Colonic mucosa (tissue), 4 donors: ENCODE measurements at regions not wholly inside any gene's neighbourhood (a gene's known extent, or its start where the extent isn't known, plus 50 kb on each side); places are given as distances from the start of the nearest gene placed in this dataset.

Experiments used
- DNase-seq: peaks from one replicate; pipeline ENCODE4 v3.0.0-alpha.2; 2020
- H3K27ac ChIP-seq: fragments of 200-600 bp; one replicate; pipeline ENCODE4 v1.8.0; 2021
- H3K27me3 ChIP-seq: fragments of 200-600 bp; one replicate; pipeline ENCODE4 v1.8.0; 2021
- H3K36me3 ChIP-seq: fragments of 200-600 bp; one replicate; pipeline ENCODE4 v1.8.0; 2021
- H3K4me1 ChIP-seq: fragments of 200-600 bp; one replicate; pipeline ENCODE4 v1.8.0; 2021; ENCODE audit warnings: mild to moderate bottlenecking
- H3K4me3 ChIP-seq: fragments of 200-600 bp; one replicate; pipeline ENCODE4 v1.8.0; 2021
- H3K9ac ChIP-seq, 2 donors: one replicate each; pipeline ENCODE4 v1.7.0; 2013; ENCODE audit warnings: control low read depth in 2 of 2, low read depth in 2 of 2, low read length in 2 of 2
- H3K9me3 ChIP-seq: fragments of 200-600 bp; one replicate; pipeline ENCODE4 v1.8.0; 2021
- intact Hi-C: fragments of 100-400 bp; cut with DNase I; formaldehyde crosslinking; loops from one replicate; pipeline ENCODE4 v1.14.1; 2022
- TF ChIP-seq, protein P1 (sequence below): fragments of 200-600 bp; IDR thresholded peaks from one replicate; pipeline ENCODE4 v1.8.0; 2022; ENCODE audit warnings: antibody characterized with exemption, mild to moderate bottlenecking
- donor health status: healthy.
- donor health status: DM: no; HTN: no; CAD: no.
- donor health status: DM: no; HTN: no; CAD: no.

DNA sequence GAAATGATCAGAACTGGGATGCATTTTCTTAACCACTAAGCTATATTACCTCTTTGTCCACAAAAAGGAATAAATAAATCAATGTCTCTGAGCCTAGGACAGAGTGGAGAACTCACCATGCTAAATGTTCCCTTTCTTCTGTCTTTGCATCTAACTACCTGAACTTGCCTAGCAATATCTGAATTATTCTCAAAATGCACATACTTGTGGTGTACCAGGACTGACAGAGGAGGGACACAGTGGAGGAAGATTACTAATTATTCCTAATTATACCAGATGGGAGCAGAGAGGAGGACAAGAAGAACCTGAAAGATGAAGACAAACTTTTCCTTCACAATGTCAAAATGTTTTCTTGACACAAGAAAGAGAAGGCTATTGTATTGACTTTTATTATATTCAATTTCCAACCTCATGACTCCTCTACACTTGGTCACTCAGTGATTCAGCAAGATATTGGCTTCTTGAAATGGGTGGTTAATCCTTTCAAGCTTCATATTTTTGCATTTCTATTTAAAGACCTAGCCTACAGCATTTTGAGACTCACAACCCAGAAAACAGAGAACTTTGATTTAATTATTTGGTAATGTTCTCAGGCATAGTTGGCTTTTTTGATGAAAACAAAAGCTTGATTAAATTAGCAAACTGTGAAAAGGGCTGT is 117.2 kb upstream of the LRFN5 start:
- no peak overlapping the region for H3K9ac ChIP-seq
- H3K27ac ChIP-seq, result no peak overlapping the region
- no peaks in the 10 kb centered on the region for H3K4me1 ChIP-seq
- H3K36me3 ChIP-seq, result no peaks in the 10 kb centered on the region
- intact Hi-C loops, result no loop called here
- no peaks in the 10 kb centered on the region for H3K9me3 ChIP-seq
- no peak for DNase-seq
- TF ChIP-seq, protein P1, sequence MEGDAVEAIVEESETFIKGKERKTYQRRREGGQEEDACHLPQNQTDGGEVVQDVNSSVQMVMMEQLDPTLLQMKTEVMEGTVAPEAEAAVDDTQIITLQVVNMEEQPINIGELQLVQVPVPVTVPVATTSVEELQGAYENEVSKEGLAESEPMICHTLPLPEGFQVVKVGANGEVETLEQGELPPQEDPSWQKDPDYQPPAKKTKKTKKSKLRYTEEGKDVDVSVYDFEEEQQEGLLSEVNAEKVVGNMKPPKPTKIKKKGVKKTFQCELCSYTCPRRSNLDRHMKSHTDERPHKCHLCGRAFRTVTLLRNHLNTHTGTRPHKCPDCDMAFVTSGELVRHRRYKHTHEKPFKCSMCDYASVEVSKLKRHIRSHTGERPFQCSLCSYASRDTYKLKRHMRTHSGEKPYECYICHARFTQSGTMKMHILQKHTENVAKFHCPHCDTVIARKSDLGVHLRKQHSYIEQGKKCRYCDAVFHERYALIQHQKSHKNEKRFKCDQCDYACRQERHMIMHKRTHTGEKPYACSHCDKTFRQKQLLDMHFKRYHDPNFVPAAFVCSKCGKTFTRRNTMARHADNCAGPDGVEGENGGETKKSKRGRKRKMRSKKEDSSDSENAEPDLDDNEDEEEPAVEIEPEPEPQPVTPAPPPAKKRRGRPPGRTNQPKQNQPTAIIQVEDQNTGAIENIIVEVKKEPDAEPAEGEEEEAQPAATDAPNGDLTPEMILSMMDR, result no peak
- H3K4me3 ChIP-seq, result no peak overlapping the region
- H3K27me3 ChIP-seq, result no peaks in the 10 kb centered on the region

- intact Hi-C loops, result no loop called here
- H3K4me1 ChIP-seq, result no peaks in the 10 kb centered on the region
Observed at GRCh38 chr14:41488401-41488800, 118.3 kb upstream of the LRFN5 start.

GRCh38 chr14:41482861-41483260 is 123.8 kb upstream of the LRFN5 start:
- Histone ChIP-seq H3K4me1 (no peaks in the 10 kb centered on the region), H3K9me3 (no peaks in the 10 kb centered on the region), H3K36me3 (no peaks in the 10 kb centered on the region), H3K4me3 (no peak overlapping the region), H3K27me3 (no peaks in the 10 kb centered on the region), H3K27ac (no peak overlapping the region), H3K9ac (no peak overlapping the region)
- intact Hi-C loops, result no loop called here
- no peak for DNase-seq
- TF ChIP-seq, protein P1, result no peak

More at GRCh38 chr14:41488401-41488800, 118.3 kb upstream of the LRFN5 start:
- no peak for DNase-seq
- TF ChIP-seq, protein P1, result no peak
- Histone ChIP-seq H3K27me3 (no peaks in the 10 kb centered on the region), H3K27ac (no peak overlapping the region), H3K4me3 (no peak overlapping the region), H3K36me3 (no peaks in the 10 kb centered on the region), H3K9me3 (no peaks in the 10 kb centered on the region), H3K9ac (no peak overlapping the region)

DNA sequence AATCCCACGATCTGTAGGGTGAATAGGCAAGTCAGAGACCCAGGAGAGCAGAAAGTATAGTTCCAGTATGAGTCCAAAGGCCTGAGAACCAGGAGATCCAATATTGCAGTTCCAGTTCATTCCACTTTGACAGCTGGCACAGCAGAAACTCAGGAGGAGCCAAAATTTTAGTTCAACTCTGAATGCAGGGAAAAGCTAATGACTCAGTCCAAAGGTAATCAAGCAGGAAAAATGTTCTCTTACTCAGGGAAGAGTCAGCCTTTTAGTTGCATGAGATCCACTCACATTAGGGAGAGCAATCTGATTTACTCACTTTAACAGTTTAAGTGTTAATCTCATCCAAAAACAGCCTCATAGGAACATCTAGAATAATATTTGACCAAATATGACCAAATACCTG is 130.2 kb upstream of the LRFN5 start:
- no peak overlapping the region for H3K27ac ChIP-seq
- no peak overlapping the region for H3K4me3 ChIP-seq
- H3K27me3 ChIP-seq, result no peaks in the 10 kb centered on the region
- H3K9ac ChIP-seq, result no peak overlapping the region
- TF ChIP-seq, protein P1, result no peak
- H3K9me3 ChIP-seq, result no peaks in the 10 kb centered on the region
- intact Hi-C loops, result no loop called here
- DNase-seq, result no peak
- H3K36me3 ChIP-seq, result no peaks in the 10 kb centered on the region
- no peaks in the 10 kb centered on the region for H3K4me1 ChIP-seq

GRCh38 chr14:41461380-41461779 is 145.3 kb upstream of the LRFN5 start:
- H3K4me1 ChIP-seq, result no peaks in the 10 kb centered on the region
- no peaks in the 10 kb centered on the region for H3K36me3 ChIP-seq
- DNase-seq, result no peak
- TF ChIP-seq, protein P1, result no peak
- intact Hi-C loops, result no loop called here
- H3K27me3 ChIP-seq, result no peaks in the 10 kb centered on the region
- no peak overlapping the region for H3K27ac ChIP-seq
- no peak overlapping the region for H3K9ac ChIP-seq
- no peaks in the 10 kb centered on the region for H3K9me3 ChIP-seq
- H3K4me3 ChIP-seq, result no peak overlapping the region
